Large intestine (tissue), 3 donors: ENCODE measurements at regions not wholly inside any gene's neighbourhood (a gene's known extent, or its start where the extent isn't known, plus 50 kb on each side); places are given as distances from the start of the nearest gene placed in this dataset.
A peak's percentile ranks its signal among the peaks of the same experiment; 100 is the strongest.

ENCODE experiments used
- DNase-seq, 2 donors: peaks; one replicate each; pipeline versions ENCODE4 v3.0.0 to v3.0.0-alpha.2; 2013
- H3K27ac ChIP-seq: one replicate; pipeline ENCODE4 v1.5.1; 2013; ENCODE audit warnings: low read length
- H3K27me3 ChIP-seq: 2 replicates; pipeline ENCODE4 v1.6.1; 2013; ENCODE audit warnings: low read length; ENCODE audit not compliant: control insufficient read depth, insufficient read depth
- H3K36me3 ChIP-seq: 2 replicates; pipeline ENCODE4 v1.6.1; 2013; ENCODE audit warnings: low read length; ENCODE audit not compliant: control insufficient read depth, insufficient read depth
- H3K4me1 ChIP-seq: one replicate; pipeline ENCODE4 v1.6.1; 2013; ENCODE audit warnings: low read length; ENCODE audit not compliant: control insufficient read depth, insufficient read depth
- H3K4me3 ChIP-seq: one replicate; pipeline ENCODE4 v1.5.1; 2013; ENCODE audit warnings: low read length
- H3K9me3 ChIP-seq: one replicate; pipeline ENCODE4 v1.6.1; 2013; ENCODE audit warnings: mild to moderate bottlenecking, low read depth, low read length, moderate library complexity; ENCODE audit not compliant: control insufficient read depth
- WGBS: methylation state at CpG from one replicate; pipeline ENCODE4 v1.1.5; 2013; ENCODE audit warnings: low lambda C conversion rate; ENCODE audit not compliant: insufficient coverage; 5-methylcytosine and 5-hydroxymethylcytosine counted together

GRCh38 chr9:88691091-88691490, 156.1 kb downstream of the NXNL2 start:
- no peak overlapping the region for H3K27ac ChIP-seq
- no peaks in the 10 kb centered on the region for H3K9me3 ChIP-seq
- DNase-seq = no peak
- peaks cover 3% of the 10 kb centered on the region for H3K27me3 ChIP-seq
- no CpG with 5 or more reads among the region's 3 CpGs for WGBS
- no peaks in the 10 kb centered on the region for H3K4me1 ChIP-seq
- H3K36me3 ChIP-seq = no peaks in the 10 kb centered on the region
- H3K4me3 ChIP-seq = no peak overlapping the region

GRCh38 chr9:88691811-88692210, 156.8 kb downstream of the NXNL2 start:
- no peak for DNase-seq
- Histone ChIP-seq H3K27ac (no peak overlapping the region), H3K4me3 (no peak overlapping the region), H3K36me3 (no peaks in the 10 kb centered on the region), H3K27me3 (peaks cover 3% of the 10 kb centered on the region), H3K9me3 (no peaks in the 10 kb centered on the region), H3K4me1 (no peaks in the 10 kb centered on the region)
- WGBS = no CpG with 5 or more reads among the region's 2 CpGs

DNA sequence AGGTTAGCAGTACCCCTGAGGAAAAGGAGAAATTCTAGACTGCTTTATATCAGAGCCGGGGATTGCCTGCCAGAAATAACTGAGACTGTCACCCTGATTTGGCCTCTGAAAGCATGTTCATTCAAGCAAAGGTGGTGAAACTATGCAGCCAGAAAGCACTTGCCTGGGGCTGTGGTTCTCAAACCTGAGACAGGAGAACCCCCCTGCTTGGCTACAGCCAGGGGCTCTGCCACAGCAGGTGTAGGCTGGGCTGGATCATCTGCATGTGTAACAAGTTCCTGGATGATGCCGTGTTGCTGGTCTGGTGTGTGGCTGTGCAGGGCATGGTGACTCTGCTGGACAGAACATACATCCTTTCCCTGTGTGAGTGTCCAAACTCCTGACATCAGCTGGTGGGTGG, 157.8 kb downstream of the NXNL2 start:
- H3K4me3 ChIP-seq = no peak overlapping the region
- no peak for DNase-seq
- H3K9me3 ChIP-seq = no peaks in the 10 kb centered on the region
- peaks cover 3% of the 10 kb centered on the region for H3K27me3 ChIP-seq
- H3K36me3 ChIP-seq = no peaks in the 10 kb centered on the region
- WGBS = no CpG with 5 or more reads among the region's 2 CpGs
- no peaks in the 10 kb centered on the region for H3K4me1 ChIP-seq
- no peak overlapping the region for H3K27ac ChIP-seq

DNA sequence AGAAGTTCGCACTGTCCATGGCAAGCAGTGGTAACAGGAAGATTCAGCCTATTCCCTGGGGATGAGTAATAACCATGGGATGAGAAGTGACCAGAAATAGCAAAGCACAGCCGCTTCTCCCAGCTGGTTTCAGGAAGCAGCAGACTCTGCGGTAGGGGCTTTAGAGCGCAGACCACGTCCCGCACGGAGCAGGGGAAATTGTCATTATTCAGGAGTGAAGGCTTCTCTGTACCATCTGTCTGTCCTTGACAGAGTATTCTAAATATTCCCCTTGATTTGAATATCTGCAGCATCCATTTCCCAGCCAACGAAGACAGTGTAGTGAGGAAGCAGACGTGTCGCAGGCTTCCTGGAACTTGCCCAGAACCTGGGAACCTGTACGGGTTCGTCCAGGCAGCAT, 159.6 kb downstream of the NXNL2 start:
- WGBS = no CpG with 5 or more reads among the region's 12 CpGs
- Histone ChIP-seq H3K4me1 (no peaks in the 10 kb centered on the region), H3K9me3 (no peaks in the 10 kb centered on the region), H3K27ac (no peak overlapping the region), H3K36me3 (no peaks in the 10 kb centered on the region), H3K27me3 (peaks cover 3% of the 10 kb centered on the region), H3K4me3 (no peak overlapping the region)
- DNase-seq = peak; percentile 7 to 24

DNA sequence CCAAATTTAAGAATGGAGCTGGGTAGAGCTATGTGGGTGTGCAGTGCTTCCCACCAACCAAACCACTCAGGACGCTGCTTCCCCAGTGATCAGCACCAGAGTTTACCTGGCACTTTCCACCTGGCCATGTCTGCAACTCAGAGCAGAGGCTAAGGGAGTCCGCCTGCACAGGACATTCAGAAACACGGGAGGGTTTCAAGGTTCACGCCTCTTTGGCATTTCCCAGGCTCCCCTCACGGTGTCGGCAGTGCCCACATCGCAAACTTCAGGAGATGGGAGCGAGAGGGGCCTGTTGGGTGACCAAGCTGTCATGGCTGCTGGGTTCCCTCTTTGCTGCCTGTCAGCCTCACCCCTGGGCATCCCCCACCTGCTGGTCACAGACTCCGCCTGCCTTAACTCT, 161.5 kb downstream of the NXNL2 start:
- Histone ChIP-seq H3K27ac (no peak overlapping the region), H3K36me3 (no peaks in the 10 kb centered on the region), H3K4me3 (no peak overlapping the region), H3K27me3 (peaks cover 3% of the 10 kb centered on the region), H3K4me1 (no peaks in the 10 kb centered on the region), H3K9me3 (no peaks in the 10 kb centered on the region)
- WGBS = no CpG with 5 or more reads among the region's 9 CpGs
- no peak for DNase-seq

DNA sequence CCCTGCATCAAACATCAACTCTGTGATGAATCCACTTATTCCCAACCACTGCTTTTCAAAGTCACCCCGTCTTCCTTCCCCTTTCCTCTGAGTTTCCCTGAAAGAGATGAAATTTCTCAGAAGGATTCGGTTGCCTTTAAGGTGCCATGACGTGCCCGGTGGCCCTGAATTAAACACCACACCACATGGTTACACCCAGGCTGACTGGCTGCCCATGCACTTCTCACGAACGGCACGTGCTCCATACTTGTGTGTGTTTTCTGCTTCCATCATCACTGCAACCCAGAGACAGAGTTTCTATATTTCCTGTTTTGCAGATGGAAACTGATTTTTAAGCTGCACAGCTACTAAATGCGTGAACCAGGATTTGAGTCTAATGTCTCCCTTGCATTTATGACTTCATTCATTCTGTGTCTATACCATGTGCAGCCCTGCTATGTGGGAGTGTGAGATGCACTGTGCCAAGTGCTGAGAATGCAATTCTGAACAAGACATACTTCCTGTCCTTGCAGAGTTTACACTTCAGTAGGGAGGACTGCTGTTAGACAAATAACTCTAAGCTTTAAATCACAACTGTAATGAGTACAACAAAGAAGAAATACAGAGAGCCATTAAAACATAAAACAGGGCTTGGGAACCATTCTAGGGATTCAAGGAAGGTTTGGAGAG, 162.9 kb downstream of the NXNL2 start:
- peak in 1 of 2 donors; percentile 9 for DNase-seq
- no peak overlapping the region for H3K4me3 ChIP-seq
- no CpG with 5 or more reads among the region's 8 CpGs for WGBS
- H3K9me3 ChIP-seq = no peaks in the 10 kb centered on the region
- H3K4me1 ChIP-seq = no peaks in the 10 kb centered on the region
- no peaks in the 10 kb centered on the region for H3K36me3 ChIP-seq
- no peak overlapping the region for H3K27ac ChIP-seq
- H3K27me3 ChIP-seq = no peaks in the 10 kb centered on the region

DNA sequence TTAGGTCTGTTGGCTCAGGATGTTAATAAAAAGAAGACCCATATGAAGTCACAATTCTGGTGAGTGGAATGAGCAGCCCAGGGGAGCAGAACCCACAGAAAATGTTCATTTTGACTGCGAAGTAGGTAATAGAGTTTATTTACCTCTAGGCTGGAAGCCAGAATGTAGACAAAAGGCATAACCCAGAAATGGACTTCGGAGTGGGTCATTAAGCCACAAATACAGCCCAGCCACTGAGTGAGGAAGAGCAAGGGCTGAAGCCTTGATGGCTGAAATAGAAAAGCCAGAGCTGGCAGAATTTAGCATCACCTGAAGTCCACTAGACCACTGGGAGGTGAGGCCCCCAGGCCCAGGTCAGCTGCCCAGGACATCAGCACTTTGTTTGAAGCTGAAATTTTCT, 168.0 kb downstream of the NXNL2 start:
- no peaks in the 10 kb centered on the region for H3K36me3 ChIP-seq
- no peak for DNase-seq
- H3K27me3 ChIP-seq = no peaks in the 10 kb centered on the region
- no peaks in the 10 kb centered on the region for H3K9me3 ChIP-seq
- no peak overlapping the region for H3K4me3 ChIP-seq
- no CpG with 5 or more reads among the region's 2 CpGs for WGBS
- no peaks in the 10 kb centered on the region for H3K4me1 ChIP-seq
- no peak overlapping the region for H3K27ac ChIP-seq

DNA sequence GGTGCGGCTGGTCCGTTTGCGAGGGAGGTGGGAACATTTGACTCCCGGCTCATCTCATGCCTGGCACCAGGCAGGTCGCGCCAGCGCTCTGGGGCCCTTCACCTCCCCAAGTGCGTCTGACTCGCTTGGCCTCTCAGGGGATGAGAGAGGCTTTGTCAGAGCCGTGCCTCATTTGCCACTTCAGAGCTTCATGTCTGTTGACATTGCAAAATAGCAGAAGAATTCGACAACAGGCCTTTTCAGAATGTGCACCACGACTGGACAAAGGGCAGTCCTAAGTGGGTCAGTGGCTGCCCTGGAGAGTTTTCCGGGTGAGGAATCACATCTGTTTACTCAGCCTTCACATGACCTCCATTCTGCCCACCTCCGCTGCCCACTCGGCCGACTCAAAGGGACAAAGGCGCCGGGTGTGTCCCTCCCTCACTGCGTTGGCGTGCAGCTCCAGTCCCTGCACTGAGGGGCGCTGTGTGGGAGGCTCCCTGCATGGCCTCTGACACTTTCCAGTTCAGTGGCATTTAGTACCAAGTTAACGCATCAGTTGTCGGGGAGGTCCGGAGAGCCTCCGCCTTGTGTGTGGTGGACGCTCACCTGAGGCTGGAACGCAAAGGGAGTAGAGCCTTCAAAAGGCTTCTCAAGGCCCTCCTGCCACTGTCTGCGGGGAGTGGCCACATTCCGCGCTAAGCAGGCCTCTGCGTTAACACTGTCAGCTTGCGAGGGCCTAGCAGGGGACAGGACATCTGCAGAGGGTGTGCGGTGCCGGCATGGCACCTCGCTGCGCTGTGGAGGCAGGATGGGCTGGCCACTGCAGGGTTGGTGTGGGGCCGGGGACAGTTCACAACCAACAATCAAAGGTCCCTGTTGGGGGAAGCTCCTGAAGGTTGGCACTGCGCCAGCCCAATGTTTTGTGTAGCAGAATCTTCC, 171.5 kb downstream of the NXNL2 start:
- no peaks in the 10 kb centered on the region for H3K36me3 ChIP-seq
- H3K9me3 ChIP-seq = no peaks in the 10 kb centered on the region
- no peaks in the 10 kb centered on the region for H3K4me1 ChIP-seq
- DNase-seq = no peak
- 73% methylated on average over 3 of the region's 38 CpGs for WGBS
- no peak overlapping the region for H3K4me3 ChIP-seq
- no peaks in the 10 kb centered on the region for H3K27me3 ChIP-seq
- H3K27ac ChIP-seq = no peak overlapping the region

DNA sequence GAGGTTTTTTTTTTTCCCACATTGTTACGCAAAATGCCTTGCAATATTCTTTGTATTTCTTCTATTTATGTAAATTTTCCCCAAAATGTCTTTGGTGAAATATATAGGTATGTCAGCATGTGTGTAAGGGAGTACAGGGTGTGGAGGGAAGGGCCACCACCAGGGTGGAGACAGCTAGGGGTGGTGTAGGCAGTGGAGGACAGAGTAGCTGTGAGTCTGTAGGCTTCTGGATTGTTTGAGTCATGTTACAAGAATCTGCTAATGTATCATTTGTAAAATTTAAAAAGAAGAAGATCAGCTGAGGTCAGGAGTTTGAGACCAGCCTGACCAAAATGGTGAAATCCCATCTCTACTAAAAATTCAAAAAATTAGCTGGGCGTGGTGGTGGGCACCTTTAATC, 175.5 kb downstream of the NXNL2 start:
- no peak overlapping the region for H3K27ac ChIP-seq
- H3K4me3 ChIP-seq = no peak overlapping the region
- no peak for DNase-seq
- no CpG with 5 or more reads among the region's 2 CpGs for WGBS
- no peaks in the 10 kb centered on the region for H3K27me3 ChIP-seq
- H3K4me1 ChIP-seq = no peaks in the 10 kb centered on the region
- H3K36me3 ChIP-seq = no peaks in the 10 kb centered on the region
- H3K9me3 ChIP-seq = no peaks in the 10 kb centered on the region

DNA sequence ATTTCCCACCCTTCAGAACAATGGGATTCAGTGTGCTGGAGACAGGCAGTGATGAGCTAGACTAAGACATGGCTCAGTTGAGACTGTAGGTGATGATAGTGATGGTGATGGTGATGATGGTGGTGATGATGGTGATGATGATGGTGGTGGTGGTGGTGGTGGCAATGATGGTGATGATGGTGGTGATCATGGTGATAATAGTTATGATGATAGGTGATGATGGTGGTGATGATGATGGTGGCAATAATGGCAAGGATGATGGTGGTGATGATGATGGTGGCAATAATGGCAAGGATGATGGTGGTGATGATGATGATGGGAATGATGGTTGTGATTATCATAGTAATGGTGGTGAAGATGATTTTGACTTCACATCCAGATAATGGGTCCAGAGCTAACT, 176.7 kb downstream of the NXNL2 start:
- Histone ChIP-seq H3K9me3 (no peaks in the 10 kb centered on the region), H3K4me3 (no peak overlapping the region), H3K27ac (no peak overlapping the region), H3K4me1 (no peaks in the 10 kb centered on the region), H3K36me3 (no peaks in the 10 kb centered on the region), H3K27me3 (no peaks in the 10 kb centered on the region)
- DNase-seq = no peak
